ENCODE measurements at regions not wholly inside any gene's neighbourhood (a gene's known extent, or its start where the extent isn't known, plus 50 kb on each side); places are given as distances from the start of the nearest gene placed in this dataset.

DNA sequence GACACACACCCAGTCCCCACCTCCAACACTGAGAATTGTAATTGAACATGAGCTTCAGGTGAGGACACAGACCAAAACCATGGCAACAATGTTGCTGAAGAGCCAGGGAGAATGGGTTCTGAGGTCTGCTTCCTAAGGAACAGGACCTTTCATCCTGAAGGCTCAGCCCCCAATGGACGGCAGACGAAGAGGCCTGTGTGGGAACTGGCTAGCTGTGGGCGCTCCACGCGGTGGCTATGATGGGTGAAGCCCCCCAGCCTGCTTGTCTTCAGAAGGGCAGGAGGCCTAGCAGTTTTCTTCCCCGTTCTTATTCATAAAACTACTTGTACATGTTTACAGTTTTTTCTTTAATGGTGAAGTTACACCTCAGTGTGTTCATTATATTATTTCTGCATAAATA lies 136.1 kb upstream of the SPACA7 start:
- Histone ChIP-seq H3K9ac (no peak overlapping the region), H3K4me1 (ENCODE audit: insufficient read depth) (no peaks in the 10 kb centered on the region), H3K4me2 (ENCODE audit: unreplicated experiment) (no peak overlapping the region), H3K9me3 (ENCODE audit: low read depth) (no peaks in the 10 kb centered on the region), H3K9me2 (ENCODE audit: insufficient read depth) (no peaks in the 10 kb centered on the region), H4K20me1 (ENCODE audit: insufficient read depth) (no peaks in the 10 kb centered on the region), H3K27ac (no peak overlapping the region), H3K4me3 (no peak overlapping the region), H3K79me2 (ENCODE audit: insufficient read depth) (no peaks in the 10 kb centered on the region), H3F3A (ENCODE audit: insufficient read depth) (no peaks in the 10 kb centered on the region), H2AFZ (no peak overlapping the region), H3K36me3 (ENCODE audit: low read depth) (no peaks in the 10 kb centered on the region), H3K27me3 (replicated peaks; ENCODE audit: insufficient read depth) (no peaks in the 10 kb centered on the region)
- WGBS, 2 experiments (ENCODE audit: low coverage in 1 of 2, low lambda C conversion rate in 2 of 2, missing lambda C conversion rate in 2 of 2): 10 to 13% methylated on average over 6 of the region's 6 CpGs
- no peak for TF ChIP-seq EZH2 (IDR thresholded peaks at IDR 0.05; ENCODE audit: insufficient read depth, poor library complexity, severe bottlenecking)
- no peak for TF ChIP-seq EZH2phosphoT487 (IDR thresholded peaks at IDR 0.05; ENCODE audit: insufficient read depth, low read depth)
- in situ Hi-C loops (cut with MboI): no loop called here
- no peak for DNase-seq

DNA sequence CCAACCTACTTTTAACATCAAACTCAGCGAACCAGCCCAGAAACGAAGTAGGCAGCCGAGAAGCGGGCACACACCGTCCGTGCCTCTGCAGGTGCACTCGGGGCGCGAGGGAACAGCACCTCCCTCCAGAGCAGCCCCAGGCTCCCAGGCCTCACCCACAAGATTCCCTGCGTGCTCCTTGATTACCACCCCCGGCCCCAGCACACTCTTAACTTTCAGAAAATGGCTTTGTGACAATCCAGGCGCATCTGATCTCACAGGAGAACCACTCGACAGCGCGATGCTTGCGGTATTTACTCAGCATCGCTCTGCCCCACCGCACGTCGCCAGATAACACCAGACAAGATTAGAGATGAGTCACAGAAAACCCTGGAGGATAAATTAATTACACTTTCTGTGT lies 134.9 kb upstream of the SPACA7 start:
- Histone ChIP-seq H4K20me1 (ENCODE audit: insufficient read depth) (no peaks in the 10 kb centered on the region), H3K9ac (no peak overlapping the region), H3K9me3 (ENCODE audit: low read depth) (no peaks in the 10 kb centered on the region), H3K9me2 (ENCODE audit: insufficient read depth) (no peaks in the 10 kb centered on the region), H3K4me3 (no peak overlapping the region), H3K4me1 (ENCODE audit: insufficient read depth) (no peaks in the 10 kb centered on the region), H3K27ac (no peak overlapping the region), H3K27me3 (replicated peaks; ENCODE audit: insufficient read depth) (no peaks in the 10 kb centered on the region), H3K4me2 (ENCODE audit: unreplicated experiment) (no peak overlapping the region), H2AFZ (no peak overlapping the region), H3K36me3 (ENCODE audit: low read depth) (no peaks in the 10 kb centered on the region), H3F3A (ENCODE audit: insufficient read depth) (no peaks in the 10 kb centered on the region), H3K79me2 (ENCODE audit: insufficient read depth) (no peaks in the 10 kb centered on the region)
- 59% methylated on average over 20 of the region's 20 CpGs for WGBS, 2 experiments (ENCODE audit: low coverage in 1 of 2, low lambda C conversion rate in 2 of 2, missing lambda C conversion rate in 2 of 2)
- in situ Hi-C loops (cut with MboI): no loop called here
- TF ChIP-seq EZH2phosphoT487 (IDR thresholded peaks at IDR 0.05; ENCODE audit: insufficient read depth, low read depth): no peak
- no peak for DNase-seq

DNA sequence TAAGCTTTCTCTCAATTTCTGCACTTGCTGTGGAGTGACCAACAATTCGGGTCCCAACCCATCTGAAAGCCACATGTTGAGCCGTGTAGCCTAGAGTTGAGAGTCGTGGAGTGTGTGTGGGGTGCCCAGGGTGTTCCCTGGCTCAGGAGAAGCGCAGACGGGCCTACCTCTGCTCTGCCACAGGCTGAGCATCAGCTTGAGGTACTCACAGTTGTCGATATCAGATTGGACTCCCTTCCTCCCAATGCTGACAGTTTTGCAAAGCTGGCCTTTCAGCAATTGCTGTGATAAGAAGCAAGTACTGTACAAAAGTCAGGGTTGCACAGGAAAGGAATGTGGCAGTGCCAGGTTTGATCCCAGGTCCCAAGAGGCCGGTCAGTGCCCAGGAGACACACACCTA lies 133.4 kb upstream of the SPACA7 start:
- TF ChIP-seq EZH2 (IDR thresholded peaks at IDR 0.05; ENCODE audit: insufficient read depth, poor library complexity, severe bottlenecking) (no peak), EZH2phosphoT487 (IDR thresholded peaks at IDR 0.05; ENCODE audit: insufficient read depth, low read depth) (no peak)
- in situ Hi-C loops (cut with MboI): no loop called here
- no peaks in the 10 kb centered on the region for H3K4me1 ChIP-seq (ENCODE audit: insufficient read depth)
- H3K27me3 ChIP-seq (replicated peaks; ENCODE audit: insufficient read depth): no peaks in the 10 kb centered on the region
- H3K27ac ChIP-seq: no peak overlapping the region
- H3K79me2 ChIP-seq (ENCODE audit: insufficient read depth): no peaks in the 10 kb centered on the region
- H3K9ac ChIP-seq: no peak overlapping the region
- no peaks in the 10 kb centered on the region for H3K36me3 ChIP-seq (ENCODE audit: low read depth)
- 9% methylated on average over 7 of the region's 7 CpGs for WGBS, 2 experiments (ENCODE audit: low coverage in 1 of 2, low lambda C conversion rate in 2 of 2, missing lambda C conversion rate in 2 of 2)
- H3K9me2 ChIP-seq (ENCODE audit: insufficient read depth): no peaks in the 10 kb centered on the region
- no peak overlapping the region for H3K4me2 ChIP-seq (ENCODE audit: unreplicated experiment)
- no peak overlapping the region for H2AFZ ChIP-seq
- H3F3A ChIP-seq (ENCODE audit: insufficient read depth): no peaks in the 10 kb centered on the region
- H3K4me3 ChIP-seq: no peak overlapping the region
- no peak for DNase-seq
- no peaks in the 10 kb centered on the region for H4K20me1 ChIP-seq (ENCODE audit: insufficient read depth)
- no peaks in the 10 kb centered on the region for H3K9me3 ChIP-seq (ENCODE audit: low read depth)

DNA sequence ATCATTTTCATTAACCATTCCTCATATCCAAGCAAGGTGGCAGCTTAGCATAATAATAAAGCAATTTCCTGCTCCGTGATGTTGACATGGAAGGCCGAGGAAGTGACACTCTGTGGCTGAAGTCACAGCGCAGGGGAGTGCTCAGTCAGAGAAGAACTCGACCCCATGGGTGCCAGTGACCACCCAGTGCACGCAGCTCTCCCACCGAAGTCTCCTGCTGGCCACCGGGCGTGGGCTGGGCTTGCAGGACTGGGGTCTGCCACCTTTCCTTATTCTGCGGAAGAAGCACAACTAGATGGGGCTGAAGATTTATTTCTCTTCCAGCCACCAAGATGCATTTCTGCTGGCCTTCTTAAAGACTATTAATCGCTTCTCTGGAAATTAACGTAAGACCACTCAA lies 132.1 kb upstream of the SPACA7 start:
- no peak overlapping the region for H3K27ac ChIP-seq
- no peaks in the 10 kb centered on the region for H3K9me2 ChIP-seq (ENCODE audit: insufficient read depth)
- no peak overlapping the region for H3K9ac ChIP-seq
- H3K4me2 ChIP-seq (ENCODE audit: unreplicated experiment): no peak overlapping the region
- H4K20me1 ChIP-seq (ENCODE audit: insufficient read depth): no peaks in the 10 kb centered on the region
- no peaks in the 10 kb centered on the region for H3K36me3 ChIP-seq (ENCODE audit: low read depth)
- H3K4me1 ChIP-seq (ENCODE audit: insufficient read depth): no peaks in the 10 kb centered on the region
- H3F3A ChIP-seq (ENCODE audit: insufficient read depth): no peaks in the 10 kb centered on the region
- H3K27me3 ChIP-seq (replicated peaks; ENCODE audit: insufficient read depth): no peaks in the 10 kb centered on the region
- TF ChIP-seq EZH2phosphoT487 (IDR thresholded peaks at IDR 0.05; ENCODE audit: insufficient read depth, low read depth) (no peak), EZH2 (IDR thresholded peaks at IDR 0.05; ENCODE audit: insufficient read depth, poor library complexity, severe bottlenecking) (no peak)
- DNase-seq: no peak
- H2AFZ ChIP-seq: no peak overlapping the region
- H3K9me3 ChIP-seq (ENCODE audit: low read depth): no peaks in the 10 kb centered on the region
- H3K79me2 ChIP-seq (ENCODE audit: insufficient read depth): no peaks in the 10 kb centered on the region
- H3K4me3 ChIP-seq: no peak overlapping the region
- in situ Hi-C loops (cut with MboI): no loop called here
- WGBS, 2 experiments (ENCODE audit: low coverage in 1 of 2, low lambda C conversion rate in 2 of 2, missing lambda C conversion rate in 2 of 2): 37 to 42% methylated on average over 11 of the region's 11 CpGs

DNA sequence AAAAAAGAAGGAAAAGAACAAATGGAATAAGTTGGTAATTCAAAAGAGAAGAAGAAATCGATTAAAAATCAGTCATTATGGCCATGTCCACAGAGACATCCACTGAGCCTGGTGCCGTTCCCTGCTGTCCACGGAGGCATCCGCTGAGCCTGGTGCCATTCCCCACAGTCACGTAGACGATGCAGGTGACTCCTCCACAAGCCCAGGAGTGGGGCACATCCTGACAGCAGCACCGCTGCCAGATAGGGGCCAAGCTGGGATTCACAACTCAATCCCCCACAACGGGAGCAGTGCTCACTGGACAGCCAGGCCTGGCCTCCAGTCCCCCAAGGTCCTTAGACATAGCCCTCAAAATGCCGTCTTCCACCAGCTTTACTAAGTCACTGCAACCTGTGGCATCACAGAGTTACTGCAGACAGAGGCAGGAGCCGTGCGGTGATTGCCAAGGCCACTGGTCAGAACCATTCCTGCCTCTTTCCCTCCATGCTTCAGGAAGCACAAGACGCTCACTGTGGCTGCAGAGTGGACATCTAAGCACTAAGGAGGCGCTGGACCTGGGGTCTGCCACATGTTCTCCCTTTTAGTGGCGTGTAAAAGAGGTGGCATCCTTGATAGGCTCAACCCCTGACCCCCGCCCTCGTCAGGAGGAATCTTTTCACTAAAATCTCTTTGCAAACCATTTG lies 131.5 kb upstream of the SPACA7 start:
- Histone ChIP-seq H3K9ac (no peak overlapping the region), H2AFZ (no peak overlapping the region), H3K4me1 (ENCODE audit: insufficient read depth) (no peaks in the 10 kb centered on the region), H3K4me3 (no peak overlapping the region), H3K27me3 (replicated peaks; ENCODE audit: insufficient read depth) (no peaks in the 10 kb centered on the region), H3K27ac (no peak overlapping the region), H4K20me1 (ENCODE audit: insufficient read depth) (no peaks in the 10 kb centered on the region), H3K9me2 (ENCODE audit: insufficient read depth) (no peaks in the 10 kb centered on the region), H3K36me3 (ENCODE audit: low read depth) (no peaks in the 10 kb centered on the region), H3K79me2 (ENCODE audit: insufficient read depth) (no peaks in the 10 kb centered on the region), H3F3A (ENCODE audit: insufficient read depth) (no peaks in the 10 kb centered on the region), H3K9me3 (ENCODE audit: low read depth) (no peaks in the 10 kb centered on the region), H3K4me2 (ENCODE audit: unreplicated experiment) (no peak overlapping the region)
- in situ Hi-C loops (cut with MboI): no loop called here
- no peak for DNase-seq
- WGBS, 2 experiments (ENCODE audit: low coverage in 1 of 2, low lambda C conversion rate in 2 of 2, missing lambda C conversion rate in 2 of 2): 36 to 43% methylated on average over 15 to 16 of the region's 16 CpGs
- no peak for TF ChIP-seq EZH2 (IDR thresholded peaks at IDR 0.05; ENCODE audit: insufficient read depth, poor library complexity, severe bottlenecking)
- no peak for TF ChIP-seq EZH2phosphoT487 (IDR thresholded peaks at IDR 0.05; ENCODE audit: insufficient read depth, low read depth)
